ENCODE measurements at regions not wholly inside any gene's neighbourhood (a gene's known extent, or its start where the extent isn't known, plus 50 kb on each side); places are given as distances from the start of the nearest gene placed in this dataset.

DNA sequence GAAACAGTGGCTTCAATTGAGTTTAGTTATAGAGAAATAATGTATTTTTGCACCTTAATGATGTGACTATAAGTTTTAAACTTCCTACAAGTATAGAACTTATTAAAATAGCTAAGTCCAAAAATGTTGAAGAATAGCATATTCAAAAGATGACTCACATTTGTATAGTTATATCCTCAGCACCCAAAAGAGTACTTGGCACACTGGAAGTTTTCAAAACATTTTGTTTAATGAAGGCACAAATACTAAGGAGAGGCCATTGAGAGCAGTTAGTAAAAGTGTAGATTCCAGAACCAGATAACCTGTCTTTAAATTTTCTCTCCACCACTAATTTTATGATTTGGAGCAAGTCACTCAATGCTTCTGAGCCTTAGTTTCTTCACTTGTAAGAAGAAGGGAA lies 226.9 kb upstream of the MID1 start:
- H3K9me3 ChIP-seq (ENCODE audit: control insufficient read depth, insufficient read depth, low read depth, low read length), result no peaks in the 10 kb centered on the region
- no peaks in the 10 kb centered on the region for H3K36me3 ChIP-seq (ENCODE audit: control insufficient read depth, insufficient read depth, low read length)
- H3K27ac ChIP-seq (ENCODE audit: low read depth, low read length), result no peak overlapping the region
- H3K9ac ChIP-seq (ENCODE audit: low read length), result no peak overlapping the region
- no peak overlapping the region for H3K4me3 ChIP-seq (ENCODE audit: low read depth, low read length)
- H3K27me3 ChIP-seq (ENCODE audit: control insufficient read depth, insufficient read depth, low read length), result no peaks in the 10 kb centered on the region
- H3K4me1 ChIP-seq (ENCODE audit: control insufficient read depth, insufficient read depth, low read length), result no peaks in the 10 kb centered on the region

DNA sequence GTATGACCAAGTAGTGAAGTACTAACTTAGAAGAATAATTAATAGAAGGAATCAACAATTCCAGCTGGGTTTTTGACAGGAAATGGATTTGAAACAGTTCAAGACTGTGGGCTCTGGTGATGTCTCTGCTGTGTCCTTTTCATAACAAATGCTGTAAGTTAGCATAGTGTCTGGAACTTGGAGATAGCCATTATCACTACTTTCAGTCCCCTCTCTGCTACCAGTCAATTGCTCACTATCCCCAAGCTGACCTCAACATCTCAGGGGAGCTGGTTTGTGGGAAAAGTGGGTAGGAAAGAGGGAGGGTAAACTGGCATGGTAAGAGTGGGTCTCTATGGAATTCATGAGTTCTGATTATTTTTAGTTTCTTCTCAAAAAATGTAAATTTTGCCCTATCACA lies 231.4 kb upstream of the MID1 start:
- no peaks in the 10 kb centered on the region for H3K27me3 ChIP-seq (ENCODE audit: control insufficient read depth, insufficient read depth, low read length)
- no peak overlapping the region for H3K4me3 ChIP-seq (ENCODE audit: low read depth, low read length)

DNA sequence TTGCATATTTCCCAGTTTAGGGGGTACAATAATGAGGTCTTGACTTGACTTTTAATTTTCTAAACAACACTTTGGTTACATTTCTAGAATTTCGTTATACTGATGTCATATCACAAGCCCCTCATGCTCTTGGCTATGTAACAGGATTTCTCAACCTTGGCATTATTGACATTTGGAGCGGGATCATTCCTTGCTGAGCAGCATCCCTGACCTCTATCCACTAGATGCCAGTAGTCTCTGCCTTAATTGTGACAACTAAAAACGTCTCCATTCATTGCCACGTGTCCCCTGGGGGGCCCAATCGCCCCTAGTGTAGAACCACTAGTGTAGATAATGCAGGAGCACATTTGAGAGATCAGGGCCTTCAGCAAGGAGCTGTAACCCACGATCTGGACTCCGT lies 234.2 kb upstream of the MID1 start:
- no peaks in the 10 kb centered on the region; the same call in 1 of the 2 replicates for H3K27me3 ChIP-seq (ENCODE audit: control insufficient read depth, insufficient read depth, low read length)
- no peaks in the 10 kb centered on the region for H3K4me1 ChIP-seq (ENCODE audit: control insufficient read depth, insufficient read depth, low read length)
- no peak overlapping the region for H3K27ac ChIP-seq (ENCODE audit: low read depth, low read length)
- no peaks in the 10 kb centered on the region for H3K9me3 ChIP-seq (ENCODE audit: control insufficient read depth, insufficient read depth, low read depth, low read length)
- no peak overlapping the region for H3K4me3 ChIP-seq (ENCODE audit: low read depth, low read length)
- H3K36me3 ChIP-seq (ENCODE audit: control insufficient read depth, insufficient read depth, low read length), result no peaks in the 10 kb centered on the region
- no peak overlapping the region for H3K9ac ChIP-seq (ENCODE audit: low read length)

More for the DNA sequence above, 231.4 kb upstream of the MID1 start:
- no peak overlapping the region for H3K9ac ChIP-seq (ENCODE audit: low read length)
- H3K4me1 ChIP-seq (ENCODE audit: control insufficient read depth, insufficient read depth, low read length), result no peaks in the 10 kb centered on the region
- no peaks in the 10 kb centered on the region for H3K36me3 ChIP-seq (ENCODE audit: control insufficient read depth, insufficient read depth, low read length)
- no peak overlapping the region for H3K27ac ChIP-seq (ENCODE audit: low read depth, low read length)
- no peaks in the 10 kb centered on the region for H3K9me3 ChIP-seq (ENCODE audit: control insufficient read depth, insufficient read depth, low read depth, low read length)

DNA sequence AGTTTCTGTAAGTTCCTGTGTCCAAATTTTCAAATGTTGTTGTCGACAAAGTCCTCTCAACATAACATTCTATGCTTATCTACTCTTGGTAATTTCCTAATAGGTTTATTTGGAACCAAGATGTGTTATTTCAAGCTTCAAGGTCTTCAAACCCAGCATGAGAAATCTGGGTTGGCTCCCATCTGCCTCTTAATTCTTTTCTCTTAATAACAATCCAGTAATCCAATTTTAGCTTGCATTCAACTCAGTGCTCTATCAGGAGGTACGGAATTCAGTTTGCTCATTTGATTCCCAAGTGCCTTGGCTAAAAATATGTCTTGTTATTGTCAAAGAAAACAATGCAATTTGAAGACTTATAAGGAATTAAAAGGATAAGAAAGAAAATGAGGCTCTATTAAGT lies 235.5 kb upstream of the MID1 start:
- no peaks in the 10 kb centered on the region; the same call in 1 of the 2 replicates for H3K27me3 ChIP-seq (ENCODE audit: control insufficient read depth, insufficient read depth, low read length)

DNA sequence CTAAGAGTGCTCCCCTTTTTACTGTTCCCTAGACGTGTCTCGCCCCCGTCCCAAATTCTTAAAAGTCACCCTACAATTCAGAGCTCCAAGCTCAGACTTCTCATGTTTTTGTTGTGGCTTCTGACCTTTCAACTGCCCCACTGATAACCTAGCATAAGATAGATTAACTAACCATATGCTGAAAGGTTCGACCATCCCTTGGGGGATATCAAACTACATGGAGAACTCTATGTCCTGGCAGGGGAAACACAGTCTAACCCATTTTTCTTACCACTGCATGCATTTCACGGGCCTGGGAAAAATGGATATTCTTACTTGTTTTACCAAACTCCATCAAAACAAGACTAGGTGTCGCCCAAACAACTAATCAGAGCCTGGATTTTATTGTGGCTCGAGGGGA lies 236.4 kb upstream of the MID1 start:
- Histone ChIP-seq H3K4me1 (ENCODE audit: control insufficient read depth, insufficient read depth, low read length) (no peaks in the 10 kb centered on the region), H3K4me3 (ENCODE audit: low read depth, low read length) (no peak overlapping the region), H3K27me3 (ENCODE audit: control insufficient read depth, insufficient read depth, low read length) (no peaks in the 10 kb centered on the region; the same call in 1 of the 2 replicates), H3K27ac (ENCODE audit: low read depth, low read length) (no peak overlapping the region), H3K9ac (ENCODE audit: low read length) (no peak overlapping the region), H3K36me3 (ENCODE audit: control insufficient read depth, insufficient read depth, low read length) (no peaks in the 10 kb centered on the region), H3K9me3 (ENCODE audit: control insufficient read depth, insufficient read depth, low read depth, low read length) (peaks cover 6% of the 10 kb centered on the region; the same call in 1 of the 2 replicates)

More for the DNA sequence above, 235.5 kb upstream of the MID1 start:
- peaks cover 4% of the 10 kb centered on the region; the same call in 1 of the 2 replicates for H3K9me3 ChIP-seq (ENCODE audit: control insufficient read depth, insufficient read depth, low read depth, low read length)
- H3K4me3 ChIP-seq (ENCODE audit: low read depth, low read length), result no peak overlapping the region
- no peak overlapping the region for H3K9ac ChIP-seq (ENCODE audit: low read length)
- no peak overlapping the region for H3K27ac ChIP-seq (ENCODE audit: low read depth, low read length)
- no peaks in the 10 kb centered on the region for H3K4me1 ChIP-seq (ENCODE audit: control insufficient read depth, insufficient read depth, low read length)
- H3K36me3 ChIP-seq (ENCODE audit: control insufficient read depth, insufficient read depth, low read length), result no peaks in the 10 kb centered on the region

DNA sequence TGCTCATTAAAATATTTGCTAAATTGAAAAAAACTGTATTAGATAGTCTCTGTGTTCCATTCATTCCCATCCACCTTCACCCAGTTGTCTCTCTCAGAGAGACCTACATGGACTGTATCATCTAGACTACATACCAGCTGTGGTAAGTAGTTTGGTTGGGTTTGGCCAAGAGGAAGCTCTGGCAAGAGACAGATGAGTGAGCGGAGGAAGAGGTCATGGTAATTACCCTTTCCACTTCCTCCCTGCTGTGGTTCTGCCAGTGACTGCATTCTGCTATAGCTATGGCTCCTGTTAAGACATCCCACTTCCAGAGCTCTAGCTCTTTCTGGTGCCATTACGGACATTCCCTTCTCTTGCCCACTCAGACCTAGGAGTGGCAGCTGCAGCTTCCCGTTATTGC lies 239.0 kb upstream of the MID1 start:
- peaks cover 6% of the 10 kb centered on the region; the same call in 1 of the 2 replicates for H3K9me3 ChIP-seq (ENCODE audit: control insufficient read depth, insufficient read depth, low read depth, low read length)
- no peaks in the 10 kb centered on the region for H3K36me3 ChIP-seq (ENCODE audit: control insufficient read depth, insufficient read depth, low read length)
- no peaks in the 10 kb centered on the region; the same call in 1 of the 2 replicates for H3K27me3 ChIP-seq (ENCODE audit: control insufficient read depth, insufficient read depth, low read length)
- no peak overlapping the region for H3K9ac ChIP-seq (ENCODE audit: low read length)
- no peak overlapping the region for H3K27ac ChIP-seq (ENCODE audit: low read depth, low read length)
- H3K4me1 ChIP-seq (ENCODE audit: control insufficient read depth, insufficient read depth, low read length), result no peaks in the 10 kb centered on the region
- no peak overlapping the region for H3K4me3 ChIP-seq (ENCODE audit: low read depth, low read length)

DNA sequence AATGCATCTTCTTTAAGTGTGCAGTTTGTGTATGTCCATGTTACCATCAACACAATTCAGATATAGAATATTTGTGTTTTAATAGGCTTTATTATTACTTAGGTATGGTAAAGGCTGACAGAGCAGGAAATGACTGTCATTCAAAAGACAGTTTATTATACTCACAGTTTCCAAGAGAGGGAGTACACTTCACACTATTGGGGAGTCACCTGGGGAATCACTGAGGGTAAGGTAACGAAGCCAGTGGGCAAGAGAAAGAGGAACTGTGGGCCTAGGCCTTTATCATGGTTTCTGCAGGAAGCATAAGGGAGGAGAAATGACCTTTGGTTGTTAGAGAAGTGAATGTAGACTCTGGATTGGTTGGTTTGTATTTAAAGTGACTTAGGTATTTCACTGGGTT lies 235.1 kb upstream of the HCCS start:
- no peaks in the 10 kb centered on the region for H3K9me3 ChIP-seq (ENCODE audit: control insufficient read depth, insufficient read depth, low read depth, low read length)
- no peaks in the 10 kb centered on the region for H3K27me3 ChIP-seq (ENCODE audit: control insufficient read depth, insufficient read depth, low read length)
- no peak overlapping the region for H3K9ac ChIP-seq (ENCODE audit: low read length)
- no peaks in the 10 kb centered on the region for H3K4me1 ChIP-seq (ENCODE audit: control insufficient read depth, insufficient read depth, low read length)
- H3K4me3 ChIP-seq (ENCODE audit: low read depth, low read length), result no peak overlapping the region
- no peak overlapping the region for H3K27ac ChIP-seq (ENCODE audit: low read depth, low read length)
- no peaks in the 10 kb centered on the region for H3K36me3 ChIP-seq (ENCODE audit: control insufficient read depth, insufficient read depth, low read length)

DNA sequence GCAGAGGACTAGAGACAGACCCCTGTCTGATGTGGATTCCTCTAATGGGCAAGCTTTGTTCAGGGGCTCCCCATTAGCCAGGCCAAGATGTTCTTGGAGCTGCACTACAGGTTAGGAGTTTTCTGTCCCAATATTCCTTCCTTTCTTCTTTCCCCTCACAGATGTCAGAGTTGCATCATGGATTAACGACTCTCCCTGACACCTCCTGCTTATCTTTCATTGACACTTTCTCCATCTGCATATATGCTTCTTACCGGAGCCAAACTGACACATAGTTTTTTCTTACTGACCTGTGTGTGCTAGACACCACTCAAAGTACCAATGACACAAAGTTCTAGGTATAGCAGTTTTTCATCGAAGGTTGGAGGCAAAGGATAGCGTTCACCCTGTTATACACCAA lies 228.6 kb upstream of the HCCS start:
- Histone ChIP-seq H3K4me3 (ENCODE audit: low read depth, low read length) (no peak overlapping the region), H3K27me3 (ENCODE audit: control insufficient read depth, insufficient read depth, low read length) (no peaks in the 10 kb centered on the region; the same call in 1 of the 2 replicates), H3K9ac (ENCODE audit: low read length) (no peak overlapping the region), H3K4me1 (ENCODE audit: control insufficient read depth, insufficient read depth, low read length) (no peaks in the 10 kb centered on the region), H3K27ac (ENCODE audit: low read depth, low read length) (no peak overlapping the region), H3K9me3 (ENCODE audit: control insufficient read depth, insufficient read depth, low read depth, low read length) (no peaks in the 10 kb centered on the region), H3K36me3 (ENCODE audit: control insufficient read depth, insufficient read depth, low read length) (no peaks in the 10 kb centered on the region)

DNA sequence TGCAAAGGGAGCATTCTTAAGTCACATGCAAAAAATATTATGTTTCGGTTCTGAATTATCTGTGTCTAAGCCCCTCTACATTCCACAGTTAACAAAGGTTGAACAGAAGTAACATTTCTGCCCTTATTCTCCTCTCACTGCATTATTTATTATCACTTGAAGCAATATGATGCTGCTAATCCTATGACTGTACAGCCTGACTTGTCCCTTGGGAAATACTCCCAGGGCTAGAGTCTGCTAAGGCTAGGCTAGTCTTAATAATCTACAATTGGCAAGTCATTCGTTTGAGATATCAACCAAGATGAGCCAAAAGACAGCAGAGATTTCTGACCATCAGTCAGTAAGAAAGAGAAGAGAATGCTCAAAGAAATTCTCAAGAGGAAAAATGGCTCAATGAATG lies 226.9 kb upstream of the HCCS start:
- H3K4me3 ChIP-seq (ENCODE audit: low read depth, low read length), result no peak overlapping the region
- H3K27me3 ChIP-seq (ENCODE audit: control insufficient read depth, insufficient read depth, low read length), result no peaks in the 10 kb centered on the region; the same call in 1 of the 2 replicates
- H3K9ac ChIP-seq (ENCODE audit: low read length), result no peak overlapping the region
- no peaks in the 10 kb centered on the region for H3K36me3 ChIP-seq (ENCODE audit: control insufficient read depth, insufficient read depth, low read length)
- H3K9me3 ChIP-seq (ENCODE audit: control insufficient read depth, insufficient read depth, low read depth, low read length), result no peaks in the 10 kb centered on the region
- no peaks in the 10 kb centered on the region for H3K4me1 ChIP-seq (ENCODE audit: control insufficient read depth, insufficient read depth, low read length)
- H3K27ac ChIP-seq (ENCODE audit: low read depth, low read length), result no peak overlapping the region

DNA sequence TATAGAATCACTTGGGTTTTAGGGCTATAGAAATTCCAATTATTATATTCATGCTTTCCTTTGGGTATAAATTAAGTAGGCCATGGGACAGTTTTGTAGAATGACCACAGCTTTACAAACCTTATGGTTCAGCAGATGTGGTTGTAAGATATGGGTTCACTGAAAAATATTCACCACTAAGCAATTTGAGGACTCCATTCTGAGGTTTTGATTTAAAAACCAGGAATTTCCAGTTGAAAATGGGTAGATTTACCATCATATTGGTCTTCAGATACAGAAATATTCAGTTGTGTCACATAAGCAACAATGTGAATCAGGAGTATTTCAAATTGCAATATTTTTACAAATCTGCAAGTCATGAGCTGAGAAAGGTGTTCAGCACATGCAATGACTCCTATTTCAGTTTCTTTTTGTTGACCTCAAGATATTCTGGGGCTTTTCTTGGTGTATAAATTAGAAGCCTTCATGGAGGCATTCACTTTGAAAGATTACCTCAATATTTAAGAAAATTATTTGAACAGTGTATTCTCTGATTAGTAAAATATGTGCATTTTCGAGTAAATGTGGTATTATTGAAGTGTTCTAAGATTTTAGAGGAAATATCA lies 218.4 kb upstream of the HCCS start:
- H3K4me1 ChIP-seq (ENCODE audit: control insufficient read depth, insufficient read depth, low read length), result no peaks in the 10 kb centered on the region
- H3K27ac ChIP-seq (ENCODE audit: low read depth, low read length), result no peak overlapping the region
- no peak overlapping the region for H3K9ac ChIP-seq (ENCODE audit: low read length)
- H3K27me3 ChIP-seq (ENCODE audit: control insufficient read depth, insufficient read depth, low read length), result no peaks in the 10 kb centered on the region; the same call in 1 of the 2 replicates
- H3K36me3 ChIP-seq (ENCODE audit: control insufficient read depth, insufficient read depth, low read length), result no peaks in the 10 kb centered on the region
- H3K9me3 ChIP-seq (ENCODE audit: control insufficient read depth, insufficient read depth, low read depth, low read length), result no peaks in the 10 kb centered on the region
- H3K4me3 ChIP-seq (ENCODE audit: low read depth, low read length), result no peak overlapping the region

DNA sequence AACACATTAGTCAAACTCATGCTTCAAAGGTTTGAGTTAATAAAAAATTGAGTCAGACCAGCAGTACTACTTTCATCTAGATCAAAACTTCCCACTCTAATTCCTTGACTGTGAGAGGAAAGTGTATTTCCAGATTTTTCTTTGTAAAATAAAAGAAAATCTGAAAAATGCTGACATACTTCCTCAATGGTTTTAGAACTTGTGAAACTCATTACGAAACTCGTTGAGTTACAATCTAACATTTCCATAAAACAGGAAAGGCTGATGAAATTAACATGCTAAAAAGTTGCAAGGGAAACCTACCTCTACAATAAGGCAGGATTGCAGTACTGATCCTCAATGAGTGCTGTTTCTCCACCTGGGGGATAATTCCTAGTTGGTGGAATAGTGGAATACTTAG lies 217.8 kb upstream of the HCCS start:
- no peak overlapping the region for H3K9ac ChIP-seq (ENCODE audit: low read length)
- no peaks in the 10 kb centered on the region for H3K4me1 ChIP-seq (ENCODE audit: control insufficient read depth, insufficient read depth, low read length)
- no peak overlapping the region for H3K27ac ChIP-seq (ENCODE audit: low read depth, low read length)

More for the DNA sequence above, 217.8 kb upstream of the HCCS start:
- no peak overlapping the region for H3K4me3 ChIP-seq (ENCODE audit: low read depth, low read length)
- no peaks in the 10 kb centered on the region for H3K9me3 ChIP-seq (ENCODE audit: control insufficient read depth, insufficient read depth, low read depth, low read length)
- no peaks in the 10 kb centered on the region for H3K36me3 ChIP-seq (ENCODE audit: control insufficient read depth, insufficient read depth, low read length)
- H3K27me3 ChIP-seq (ENCODE audit: control insufficient read depth, insufficient read depth, low read length), result no peaks in the 10 kb centered on the region; the same call in 1 of the 2 replicates

All from HUES6 (cell line).